PC-9 (cell line): ENCODE measurements at regions not wholly inside any gene's neighbourhood (a gene's known extent, or its start where the extent isn't known, plus 50 kb on each side); places are given as distances from the start of the nearest gene placed in this dataset.

Experiments used
- EZH2 ChIP-seq: fragments of 200-600 bp; sonication (generic); IDR thresholded peaks from 2 replicates; pipeline ENCODE4 v1.8.0; 2017; ENCODE audit warnings: antibody characterized with exemption, low read depth
- TF ChIP-seq, protein P1 (sequence below): fragments of 200-600 bp; sonication (generic); conservative IDR thresholded peaks from 2 replicates; pipeline ENCODE4 v1.6.1; 2017; ENCODE audit warnings: mixed run types, antibody characterized with exemption, mild to moderate bottlenecking, moderate library complexity

DNA sequence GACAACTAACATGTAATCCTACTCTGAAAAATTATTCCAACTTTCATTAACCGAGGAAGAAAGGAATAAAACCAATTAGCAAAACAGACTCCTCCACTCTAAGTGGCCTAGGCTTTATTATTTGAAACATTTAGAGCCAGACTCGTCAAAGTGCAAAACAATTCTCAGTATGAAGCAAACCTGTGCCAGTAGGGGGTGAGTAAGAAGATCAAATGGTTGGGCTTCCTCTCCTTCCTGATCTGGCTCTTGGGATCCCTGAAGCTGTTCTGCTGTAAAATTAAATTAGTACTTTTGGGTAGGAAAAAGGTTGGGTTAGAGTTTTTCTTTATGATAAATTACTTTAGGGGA lies 177.6 kb upstream of the MAN1A1 start:
- TF ChIP-seq, protein P1, sequence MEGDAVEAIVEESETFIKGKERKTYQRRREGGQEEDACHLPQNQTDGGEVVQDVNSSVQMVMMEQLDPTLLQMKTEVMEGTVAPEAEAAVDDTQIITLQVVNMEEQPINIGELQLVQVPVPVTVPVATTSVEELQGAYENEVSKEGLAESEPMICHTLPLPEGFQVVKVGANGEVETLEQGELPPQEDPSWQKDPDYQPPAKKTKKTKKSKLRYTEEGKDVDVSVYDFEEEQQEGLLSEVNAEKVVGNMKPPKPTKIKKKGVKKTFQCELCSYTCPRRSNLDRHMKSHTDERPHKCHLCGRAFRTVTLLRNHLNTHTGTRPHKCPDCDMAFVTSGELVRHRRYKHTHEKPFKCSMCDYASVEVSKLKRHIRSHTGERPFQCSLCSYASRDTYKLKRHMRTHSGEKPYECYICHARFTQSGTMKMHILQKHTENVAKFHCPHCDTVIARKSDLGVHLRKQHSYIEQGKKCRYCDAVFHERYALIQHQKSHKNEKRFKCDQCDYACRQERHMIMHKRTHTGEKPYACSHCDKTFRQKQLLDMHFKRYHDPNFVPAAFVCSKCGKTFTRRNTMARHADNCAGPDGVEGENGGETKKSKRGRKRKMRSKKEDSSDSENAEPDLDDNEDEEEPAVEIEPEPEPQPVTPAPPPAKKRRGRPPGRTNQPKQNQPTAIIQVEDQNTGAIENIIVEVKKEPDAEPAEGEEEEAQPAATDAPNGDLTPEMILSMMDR, result no peak
- TF ChIP-seq EZH2, result no peak
